AG10803 (cell line): ENCODE measurements at regions not wholly inside any gene's neighbourhood (a gene's known extent, or its start where the extent isn't known, plus 50 kb on each side); places are given as distances from the start of the nearest gene placed in this dataset.

ENCODE experiments used
- DNase-seq: peaks from one replicate; pipeline ENCODE4 v3.0.0; 2010; ENCODE audit warnings: low read depth
- H3K4me3 ChIP-seq: 2 replicates; pipeline ENCODE4 v1.5.1; 2011; ENCODE audit warnings: mild to moderate bottlenecking, low read length, control low read depth
- CTCF ChIP-seq: conservative IDR thresholded peaks from 2 replicates; pipeline ENCODE4 v1.5.1; 2011; ENCODE audit warnings: mild to moderate bottlenecking, low read length, control low read depth, inconsistent platforms

GRCh38 chr10:131748191-131748590 lies 152.6 kb upstream of the PPP2R2D start:
- DNase-seq: no peak
- no peak for TF ChIP-seq CTCF
- H3K4me3 ChIP-seq: no peak overlapping the region

DNA sequence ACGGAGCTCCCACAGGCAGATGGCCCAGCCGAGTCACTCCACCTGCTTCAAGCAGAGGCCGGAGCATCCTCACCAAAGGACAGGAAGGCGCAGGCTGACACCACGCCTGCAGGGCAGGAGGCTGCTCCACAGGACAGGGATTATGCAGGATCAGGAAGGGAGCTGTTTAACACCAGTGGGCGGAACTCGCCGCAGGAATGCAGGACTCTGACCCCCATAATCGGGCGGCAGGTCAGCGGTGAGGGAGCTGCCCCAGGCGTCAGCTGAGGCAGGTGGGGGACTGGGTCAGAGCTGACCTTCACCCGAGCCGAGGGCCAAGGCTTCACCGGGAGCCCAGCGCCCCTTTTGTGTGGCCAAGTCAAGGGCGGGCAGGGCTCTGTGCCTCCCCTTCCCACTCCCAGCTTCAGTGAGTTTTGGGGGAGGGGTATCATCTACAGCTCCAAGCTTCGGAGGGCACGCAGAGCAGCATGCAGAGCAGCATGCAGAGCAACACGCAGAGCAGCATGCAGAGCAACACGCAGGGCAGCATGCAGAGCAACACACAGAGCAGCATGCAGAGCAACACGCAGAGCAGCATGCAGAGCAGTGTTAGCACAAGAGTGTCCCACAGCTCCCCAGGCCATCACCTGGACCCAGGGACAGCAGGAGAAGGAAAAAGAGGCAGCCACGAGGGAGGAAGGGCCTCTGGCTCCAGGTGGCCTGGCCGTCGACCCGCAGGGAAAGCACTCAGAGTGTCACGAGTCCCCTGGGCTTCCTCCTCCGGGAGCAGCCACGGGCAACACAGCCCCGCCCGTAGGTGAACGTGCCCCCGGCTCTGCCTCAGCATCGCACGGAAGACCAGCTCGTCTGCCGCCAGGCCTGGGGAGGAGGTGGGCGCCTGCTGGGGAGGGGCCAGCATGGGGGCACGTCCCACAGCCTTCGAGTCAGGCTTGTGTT lies 151.7 kb upstream of the PPP2R2D start:
- no peak for TF ChIP-seq CTCF
- no peak for DNase-seq
- no peak overlapping the region for H3K4me3 ChIP-seq

DNA sequence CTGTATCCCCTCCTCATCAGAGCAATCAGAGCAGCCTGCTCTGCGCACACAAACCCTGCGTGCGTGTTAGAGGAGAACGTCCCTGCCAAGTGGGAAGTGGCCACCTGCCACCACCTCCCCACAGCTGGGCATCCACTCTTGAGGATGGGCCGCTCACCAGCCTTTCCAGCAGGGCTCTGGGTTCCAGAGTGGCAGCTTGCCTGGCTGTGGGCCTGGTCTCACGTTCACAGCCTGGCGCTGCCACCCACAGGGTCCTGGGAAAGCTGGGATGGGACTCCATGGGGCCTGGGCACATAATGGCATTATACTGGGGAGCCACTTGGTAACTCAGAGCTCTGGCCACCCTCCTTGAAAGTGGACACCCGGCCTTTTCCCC lies 151.1 kb upstream of the PPP2R2D start:
- H3K4me3 ChIP-seq: no peak overlapping the region
- no peak for TF ChIP-seq CTCF
- DNase-seq: no peak

DNA sequence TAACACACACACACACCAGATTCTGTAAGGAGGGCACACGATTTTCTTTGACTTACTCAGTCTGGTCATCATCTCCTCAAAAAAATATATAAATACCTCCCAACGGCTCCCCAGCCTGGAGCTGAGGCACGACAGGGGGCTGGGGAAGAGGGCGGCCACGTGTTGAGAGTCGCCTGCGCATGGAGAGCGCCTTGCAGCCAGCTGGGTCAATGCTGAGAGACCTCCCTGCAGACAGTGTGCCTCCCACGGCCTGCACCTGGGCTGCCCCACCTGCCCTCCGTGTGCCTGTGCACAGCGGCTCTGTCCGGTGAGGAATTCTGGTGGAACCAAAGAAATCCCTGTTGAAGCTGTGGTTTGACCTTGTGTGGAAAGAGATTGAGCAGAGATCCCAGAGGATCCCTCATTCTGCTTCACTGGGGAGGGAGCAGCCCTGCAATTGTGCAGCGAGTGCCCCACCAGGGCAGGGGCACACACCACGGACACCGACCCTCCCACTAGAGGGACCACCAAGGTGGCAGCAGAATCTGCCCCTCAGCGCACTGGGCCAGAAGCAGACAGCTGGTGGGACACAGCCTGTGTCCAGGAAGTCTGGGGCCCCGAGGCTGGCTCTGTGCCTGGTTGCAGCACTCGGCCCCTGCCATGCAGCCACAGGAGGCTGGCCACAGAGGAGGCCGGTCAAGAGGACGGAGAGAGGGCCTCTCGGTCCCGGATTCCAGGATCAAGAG lies 150.5 kb upstream of the PPP2R2D start:
- H3K4me3 ChIP-seq: no peak overlapping the region
- DNase-seq: no peak
- no peak for TF ChIP-seq CTCF

DNA sequence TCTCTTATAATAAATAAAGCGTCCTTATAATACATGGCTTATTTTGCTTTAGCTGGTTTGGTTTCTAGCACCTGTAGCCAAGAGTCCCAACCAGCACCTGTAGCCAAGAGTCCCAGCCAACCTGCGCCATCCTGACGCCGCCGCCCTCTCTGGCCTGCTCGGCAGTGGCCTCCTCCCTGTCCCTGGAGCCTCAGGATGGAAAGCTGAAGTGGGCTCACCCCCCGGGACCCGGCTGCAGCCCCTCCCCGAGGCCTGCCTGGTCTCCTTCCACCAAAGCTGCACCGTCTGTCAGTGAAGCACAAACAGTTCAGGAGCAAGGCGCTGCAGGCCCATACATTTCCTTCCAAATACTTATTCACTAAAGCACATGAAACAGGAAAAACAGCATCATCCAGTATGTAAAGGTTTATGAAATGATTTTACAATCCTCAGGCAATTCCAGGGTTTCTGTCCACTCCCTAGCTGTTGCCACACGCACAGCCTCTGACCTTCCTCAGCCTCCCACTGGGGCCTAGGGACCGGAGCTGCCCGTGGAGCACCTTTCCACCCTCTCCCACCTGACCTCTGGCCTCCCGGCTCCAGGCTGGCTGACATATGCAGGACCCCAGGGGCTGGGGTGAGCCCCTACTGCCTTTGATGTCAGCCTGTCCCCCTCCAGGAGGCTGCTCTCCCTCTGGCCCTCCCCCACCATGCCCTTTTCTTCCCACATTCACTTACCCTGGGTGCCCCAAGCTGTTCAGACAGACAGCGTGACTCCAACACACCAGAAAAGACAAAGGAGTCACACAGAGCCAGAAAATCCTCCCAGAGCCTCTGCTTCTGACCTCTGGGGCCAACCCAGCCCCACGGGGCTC lies 149.6 kb upstream of the PPP2R2D start:
- DNase-seq: no peak
- no peak for TF ChIP-seq CTCF
- H3K4me3 ChIP-seq: no peak overlapping the region

DNA sequence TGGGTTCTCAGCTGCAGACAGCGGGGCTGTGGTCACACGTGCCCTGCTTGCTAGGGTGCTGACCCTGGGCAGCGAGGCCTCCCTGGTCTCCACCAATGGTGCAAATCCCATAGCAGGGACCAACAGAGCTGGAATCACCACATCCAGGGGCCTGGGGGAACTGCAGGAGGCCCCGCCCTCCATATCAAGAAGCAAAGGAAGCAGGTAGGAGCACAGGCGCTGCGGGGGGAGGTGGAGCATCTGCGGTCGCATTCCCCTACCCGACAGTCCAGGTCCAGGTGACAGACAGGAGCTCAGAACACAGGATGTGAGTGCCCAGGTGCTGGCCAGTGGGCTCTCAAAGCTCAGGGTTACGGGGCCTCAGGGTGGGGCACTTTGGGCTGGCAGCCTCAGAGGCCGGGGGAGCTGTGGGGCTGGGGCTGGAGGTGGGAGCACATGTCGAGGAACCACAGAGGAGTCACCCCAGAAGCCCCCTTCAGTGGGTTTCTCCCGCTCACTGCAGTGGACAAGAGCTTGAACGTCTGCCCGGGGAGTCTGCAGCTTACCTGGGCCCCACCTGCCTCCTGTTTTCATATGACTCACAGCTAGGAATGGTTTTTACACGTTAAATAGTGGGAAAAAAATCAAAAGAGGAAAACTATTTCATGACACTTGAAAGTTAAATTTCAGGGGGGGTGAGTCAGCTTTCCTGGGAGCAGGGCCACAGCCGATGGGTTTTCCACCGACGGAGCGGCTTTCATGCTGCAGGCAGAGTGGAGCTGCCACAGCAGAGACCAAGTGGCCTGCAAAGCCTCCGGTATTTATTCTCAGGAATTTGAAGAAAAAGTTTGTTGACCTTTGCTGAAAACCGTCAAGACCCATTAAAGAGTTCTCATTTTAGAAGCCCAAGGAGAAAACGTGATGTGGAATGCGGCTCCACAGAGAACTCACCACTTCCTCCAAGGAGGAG lies 148.7 kb upstream of the PPP2R2D start:
- DNase-seq: no peak
- TF ChIP-seq CTCF: no peak

More for the DNA sequence above, 148.7 kb upstream of the PPP2R2D start:
- H3K4me3 ChIP-seq: no peak overlapping the region
